ENCODE measurements at regions not wholly inside any gene's neighbourhood (a gene's known extent, or its start where the extent isn't known, plus 50 kb on each side); places are given as distances from the start of the nearest gene placed in this dataset.

DNA sequence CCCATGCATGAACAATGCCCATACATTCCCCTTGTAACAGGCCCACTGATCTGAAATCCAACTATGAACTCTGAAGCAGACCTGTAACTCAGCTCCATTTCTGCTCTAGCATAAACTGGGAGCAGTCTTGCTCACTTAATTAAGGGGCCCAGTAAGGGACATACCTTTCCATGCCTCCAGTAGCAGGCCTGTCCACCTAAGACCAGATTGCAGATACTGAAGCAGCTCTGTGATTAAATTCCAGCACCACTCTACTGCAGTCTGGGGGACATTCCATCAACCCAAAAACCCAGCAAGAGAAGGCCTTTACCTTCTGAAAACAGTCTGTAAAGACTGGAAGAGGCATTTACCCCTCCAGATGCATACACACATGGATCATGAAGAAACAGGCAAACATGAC is 162.0 kb upstream of the NEIL3 start:
- peaks cover 0 to 4% (median 0%) of the 10 kb centered on the region in 4 donors for H3K9me3 ChIP-seq
- no peak overlapping the region for H3K4me3 ChIP-seq
- no peak overlapping the region for H3K27ac ChIP-seq
- H3K36me3 ChIP-seq, result no peaks in the 10 kb centered on the region
- intact Hi-C loops (cut with DNase I; ENCODE audit: low total_unique reads), result no loop called here
- H3K27me3 ChIP-seq, result no peaks in the 10 kb centered on the region
- TF ChIP-seq POLR2AphosphoS5 (IDR thresholded peaks at IDR 0.05) (no peak), EP300 (IDR thresholded peaks at IDR 0.05) (no peak), POLR2A (IDR thresholded peaks at IDR 0.05) (no peak)
- TF ChIP-seq, protein P1, sequence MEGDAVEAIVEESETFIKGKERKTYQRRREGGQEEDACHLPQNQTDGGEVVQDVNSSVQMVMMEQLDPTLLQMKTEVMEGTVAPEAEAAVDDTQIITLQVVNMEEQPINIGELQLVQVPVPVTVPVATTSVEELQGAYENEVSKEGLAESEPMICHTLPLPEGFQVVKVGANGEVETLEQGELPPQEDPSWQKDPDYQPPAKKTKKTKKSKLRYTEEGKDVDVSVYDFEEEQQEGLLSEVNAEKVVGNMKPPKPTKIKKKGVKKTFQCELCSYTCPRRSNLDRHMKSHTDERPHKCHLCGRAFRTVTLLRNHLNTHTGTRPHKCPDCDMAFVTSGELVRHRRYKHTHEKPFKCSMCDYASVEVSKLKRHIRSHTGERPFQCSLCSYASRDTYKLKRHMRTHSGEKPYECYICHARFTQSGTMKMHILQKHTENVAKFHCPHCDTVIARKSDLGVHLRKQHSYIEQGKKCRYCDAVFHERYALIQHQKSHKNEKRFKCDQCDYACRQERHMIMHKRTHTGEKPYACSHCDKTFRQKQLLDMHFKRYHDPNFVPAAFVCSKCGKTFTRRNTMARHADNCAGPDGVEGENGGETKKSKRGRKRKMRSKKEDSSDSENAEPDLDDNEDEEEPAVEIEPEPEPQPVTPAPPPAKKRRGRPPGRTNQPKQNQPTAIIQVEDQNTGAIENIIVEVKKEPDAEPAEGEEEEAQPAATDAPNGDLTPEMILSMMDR (IDR thresholded peaks at IDR 0.05), result no peak
- no peaks in the 10 kb centered on the region for H3K4me1 ChIP-seq
- no peak for DNase-seq

- TF ChIP-seq EP300 (IDR thresholded peaks at IDR 0.05) (no peak), POLR2AphosphoS5 (IDR thresholded peaks at IDR 0.05) (no peak), POLR2A (IDR thresholded peaks at IDR 0.05) (no peak)
- TF ChIP-seq, protein P1 (IDR thresholded peaks at IDR 0.05), result no peak
- no peak overlapping the region for H3K27ac ChIP-seq
- intact Hi-C loops (cut with DNase I; ENCODE audit: low total_unique reads), result no loop called here
- H3K9me3 ChIP-seq, result peaks cover 0 to 3% (median 0%) of the 10 kb centered on the region in 4 donors
- no peaks in the 10 kb centered on the region for H3K4me1 ChIP-seq
- no peak overlapping the region for H3K4me3 ChIP-seq
- no peak for DNase-seq
- no peaks in the 10 kb centered on the region for H3K27me3 ChIP-seq
- 75 to 87% (median 78%) methylated on average over 3 of the region's 3 CpGs for WGBS, 5 donors
- no peaks in the 10 kb centered on the region for H3K36me3 ChIP-seq
These were observed 154.2 kb upstream of the NEIL3 start for GRCh38 chr4:177155454-177155853.

GRCh38 chr4:177159600-177159999 is 150.1 kb upstream of the NEIL3 start:
- no peak for DNase-seq
- Histone ChIP-seq H3K27me3 (no peaks in the 10 kb centered on the region), H3K4me3 (no peak overlapping the region), H3K4me1 (no peaks in the 10 kb centered on the region), H3K9me3 (no peaks in the 10 kb centered on the region), H3K27ac (no peak overlapping the region), H3K36me3 (no peaks in the 10 kb centered on the region)
- TF ChIP-seq POLR2AphosphoS5 (IDR thresholded peaks at IDR 0.05), result no peak
- TF ChIP-seq EP300 (IDR thresholded peaks at IDR 0.05), result no peak
- TF ChIP-seq, protein P1 (IDR thresholded peaks at IDR 0.05), result no peak
- 57 to 88% (median 86%) methylated on average over 5 to 6 of the region's 6 CpGs for WGBS, 5 donors
- intact Hi-C loops (cut with DNase I; ENCODE audit: low total_unique reads), result no loop called here

- no peak overlapping the region for H3K27ac ChIP-seq
- no peaks in the 10 kb centered on the region for H3K27me3 ChIP-seq
- no peak for TF ChIP-seq POLR2A (IDR thresholded peaks at IDR 0.05)
- TF ChIP-seq, protein P1 (IDR thresholded peaks at IDR 0.05), result no peak
- no peak for TF ChIP-seq EP300 (IDR thresholded peaks at IDR 0.05)
- no peak for TF ChIP-seq POLR2AphosphoS5 (IDR thresholded peaks at IDR 0.05)
- H3K9me3 ChIP-seq, result no peaks in the 10 kb centered on the region
- H3K4me1 ChIP-seq, result no peaks in the 10 kb centered on the region
- no peak for DNase-seq
- intact Hi-C loops (cut with DNase I; ENCODE audit: low total_unique reads), result no loop called here
- no peak overlapping the region for H3K4me3 ChIP-seq
- no peaks in the 10 kb centered on the region for H3K36me3 ChIP-seq
These were observed 147.9 kb upstream of the NEIL3 start for GRCh38 chr4:177161781-177162180.
